NCI-H1417 (cell line): ENCODE measurements at regions not wholly inside any gene's neighbourhood (a gene's known extent, or its start where the extent isn't known, plus 50 kb on each side); places are given as distances from the start of the nearest gene placed in this dataset.
A peak's percentile ranks its signal among the peaks of the same experiment; 100 is the strongest.
"Not testable (repeated sequence)": the region's sequence is repeated elsewhere in the genome, so short reads cannot be mapped to it uniquely, and the experiment has no call there.

ENCODE experiments used
- DNase-seq, 3 experiments: peaks; one replicate each; lab custom pipeline; 2025; lab: John Stamatoyannopoulos, UW

GRCh38 chr6:155782320-155782731 is 326.7 kb upstream of the NOX3 start:
- peak in 1 of 3 experiments; percentile 35 for DNase-seq

- DNase-seq = no peak
Observed at GRCh38 chr6:155779456-155779855, 323.8 kb upstream of the NOX3 start.

GRCh38 chr6:155778336-155778735 is 322.7 kb upstream of the NOX3 start:
- no peak for DNase-seq

GRCh38 chr6:155771822-155772221 is 316.2 kb upstream of the NOX3 start:
- DNase-seq = no peak

- DNase-seq = no peak
Observed at GRCh38 chr6:155770856-155771255, 315.2 kb upstream of the NOX3 start.

GRCh38 chr6:155770313-155770712 is 314.7 kb upstream of the NOX3 start:
- DNase-seq = no peak

GRCh38 chr6:155765275-155766194 is 309.9 kb upstream of the NOX3 start:
- DNase-seq = no peak

GRCh38 chr6:155762649-155763048 is 307.0 kb upstream of the NOX3 start:
- DNase-seq = no peak

GRCh38 chr6:155755452-155755851 is 299.8 kb upstream of the NOX3 start:
- no peak for DNase-seq

- DNase-seq = not testable (repeated sequence)
Observed at GRCh38 chr6:155748778-155749177, 293.1 kb upstream of the NOX3 start.

- DNase-seq = no peak
Observed at GRCh38 chr6:155747491-155747890, 291.9 kb upstream of the NOX3 start.

GRCh38 chr6:155740781-155741399 is 285.3 kb upstream of the NOX3 start:
- no peak for DNase-seq

- DNase-seq = no peak
Observed at GRCh38 chr6:155738602-155739105, 283.0 kb upstream of the NOX3 start.

GRCh38 chr6:155717374-155717773 is 261.7 kb upstream of the NOX3 start:
- DNase-seq = no peak

GRCh38 chr6:155710704-155711103 is 255.1 kb upstream of the NOX3 start:
- no peak for DNase-seq

GRCh38 chr6:155709262-155709661 is 253.6 kb upstream of the NOX3 start:
- no peak for DNase-seq

GRCh38 chr6:155708100-155708499 is 252.5 kb upstream of the NOX3 start:
- DNase-seq = peak in 1 of 3 experiments; percentile 63

- DNase-seq = no peak
Observed at GRCh38 chr6:155706806-155707205, 251.2 kb upstream of the NOX3 start.

- no peak for DNase-seq
Observed at GRCh38 chr6:155706341-155706740, 250.7 kb upstream of the NOX3 start.

GRCh38 chr6:155701342-155701741 is 245.7 kb upstream of the NOX3 start:
- DNase-seq = no peak

- no peak for DNase-seq
Observed at GRCh38 chr6:155695495-155695894, 239.9 kb upstream of the NOX3 start.

GRCh38 chr6:155694419-155694790 is 238.8 kb upstream of the NOX3 start:
- no peak for DNase-seq
